GM12878 (cell line): ENCODE measurements at regions not wholly inside any gene's neighbourhood (a gene's known extent, or its start where the extent isn't known, plus 50 kb on each side); places are given as distances from the start of the nearest gene placed in this dataset.

Experiments used
- ATAC-seq: fragments of 200-7000 bp; cut with Tn5 transposase; 3 replicates; pipeline ENCODE4 v1.9.1; 2020; ENCODE audit warnings: mild to moderate bottlenecking, moderate library complexity
- BruUV-seq: library from RNA; stranded (reverse); fragments of 400-500 nt; replicated peaks from 2 replicates; lab custom pipeline; 2021; lab: Mats Ljungman, UMichigan
- CTCF ChIA-PET: fragments of 300-600 bp; sonication (Branson Sonifier 250); formaldehyde crosslinking; extraction: SDS; loops from one replicate; lab custom pipeline; 2021; ENCODE audit warnings: inconsistent platforms; lab: Yijun Ruan, JAX
- POLR2A ChIA-PET: fragments of 350-600 bp; formaldehyde crosslinking; extraction: SDS; loops from one replicate; lab custom pipeline; 2021; ENCODE audit warnings: inconsistent platforms; lab: Charles Lee
- RAD21 ChIA-PET: fragments of 300-600 bp; sonication (Branson Sonifier 250); formaldehyde crosslinking; loops from one replicate; lab custom pipeline; 2023; ENCODE audit warnings: antibody characterized with exemption; ENCODE audit not compliant: unreplicated experiment; lab: Charles Lee
- SMC1A ChIA-PET: fragments of 300-600 bp; sonication (Branson Sonifier 250); formaldehyde crosslinking; loops from one replicate; lab custom pipeline; 2023; ENCODE audit not compliant: unreplicated experiment, uncharacterized antibody; lab: Charles Lee
- DNase-seq: peaks from one replicate; pipeline ENCODE4 v3.0.0-alpha.2; 2011; ENCODE audit warnings: low read depth, low spot score
- FAIRE-seq: peaks from 3 replicates; lab custom pipeline; 2011; peaks lifted over from hg19 to GRCh38; lab: Jason Lieb, UNC
- H2AFZ ChIP-seq: 2 replicates; pipeline ENCODE4 v1.6.0; 2011; ENCODE audit warnings: low read depth, low read length, control low read depth; ENCODE audit not compliant: control insufficient read depth
- H3K27ac ChIP-seq: 2 replicates; pipeline ENCODE4 v1.5.1; 2011; ENCODE audit warnings: control low read depth; ENCODE audit not compliant: control insufficient read depth, insufficient read depth
- H3K27me3 ChIP-seq, 2 experiments: replicated peaks in 1 of 2; 2 replicates each; pipeline versions ENCODE4 v1.6.0 to v1.6.1; 2011; ENCODE audit warnings: low read length in 1 of 2; ENCODE audit not compliant: control insufficient read depth in 2 of 2, insufficient read depth in 2 of 2
- H3K36me3 ChIP-seq, 2 experiments: 2 replicates each; pipeline ENCODE4 v1.5.1; 2011; ENCODE audit warnings: low read length in 1 of 2; ENCODE audit not compliant: control insufficient read depth in 2 of 2, insufficient read depth in 2 of 2
- H3K4me1 ChIP-seq: 2 replicates; pipeline ENCODE4 v1.6.1; 2011; ENCODE audit warnings: mild to moderate bottlenecking, low read length, moderate library complexity, mixed read lengths; ENCODE audit not compliant: control insufficient read depth, insufficient read depth
- H3K4me2 ChIP-seq: 2 replicates; pipeline ENCODE4 v1.6.0; 2011; ENCODE audit warnings: control low read depth; ENCODE audit not compliant: control insufficient read depth, insufficient read depth
- H3K4me3 ChIP-seq: fragments of 200-600 bp; sonication (generic); 2 replicates; pipeline ENCODE4 v1.5.1; 2016
- H3K79me2 ChIP-seq: 2 replicates; pipeline ENCODE4 v1.6.0; 2011; ENCODE audit warnings: low read length; ENCODE audit not compliant: control insufficient read depth, insufficient read depth
- H3K9ac ChIP-seq: 2 replicates; pipeline ENCODE4 v1.8.0; 2011; ENCODE audit warnings: low read length, control low read depth, mixed read lengths; ENCODE audit not compliant: control insufficient read depth, insufficient read depth
- H3K9me3 ChIP-seq: replicated peaks from 3 replicates; pipeline ENCODE4 v1.5.1; 2011; ENCODE audit warnings: mild to moderate bottlenecking, low read length; ENCODE audit not compliant: control insufficient read depth, insufficient read depth
- H4K20me1 ChIP-seq: 2 replicates; pipeline ENCODE4 v1.6.0; 2011; ENCODE audit not compliant: control insufficient read depth, insufficient read depth
- CEBPB ChIP-seq, 2 experiments: fragments of 150-350 bp in 1 of 2; IDR thresholded peaks; 2 replicates each; pipeline ENCODE4 v1.6.1; 2012 to 2014; ENCODE audit warnings: low read depth in 2 of 2, low read length in 2 of 2, borderline replicate concordance in 1 of 2, inconsistent platforms in 1 of 2
- GABPA ChIP-seq: IDR thresholded peaks from 2 replicates; pipeline ENCODE4 v1.6.1; 2014; ENCODE audit warnings: antibody characterized with exemption, low read depth, mild to moderate bottlenecking, inconsistent platforms
- MTA2 ChIP-seq: fragments of 450-650 bp; IDR thresholded peaks from 2 replicates; pipeline ENCODE4 v1.6.1; 2016; ENCODE audit warnings: low read depth, mild to moderate bottlenecking, moderate library complexity
- PBX3 ChIP-seq: IDR thresholded peaks from 2 replicates; pipeline ENCODE4 v1.6.1; 2011; ENCODE audit warnings: mild to moderate bottlenecking, low read depth, low read length, moderate library complexity; ENCODE audit not compliant: insufficient replicate concordance
- SKIL ChIP-seq: fragments of 450-650 bp; IDR thresholded peaks from 2 replicates; pipeline ENCODE4 v1.6.1; 2017; ENCODE audit warnings: mild to moderate bottlenecking, low read depth, inconsistent platforms; ENCODE audit not compliant: poor library complexity, severe bottlenecking
- ZNF207 ChIP-seq: fragments of 450-650 bp; IDR thresholded peaks from 2 replicates; pipeline ENCODE4 v1.6.1; 2014; ENCODE audit warnings: antibody characterized with exemption, mild to moderate bottlenecking, borderline replicate concordance
- WGBS: methylation state at CpG from one replicate; pipeline ENCODE4 v1.1.6; 2016; ENCODE audit warnings: low lambda C conversion rate; ENCODE audit not compliant: insufficient replicate concordance, insufficient coverage; ENCODE audit errors: missing lambda C conversion rate; 5-methylcytosine and 5-hydroxymethylcytosine counted together
- in situ Hi-C: fragments of 300-500 bp; cut with MboI; formaldehyde crosslinking; loops from 9 replicates; pipeline ENCODE4 v1.14.3; 2018; ENCODE audit warnings: mixed read lengths
- intact Hi-C: fragments of 100-400 bp; cut with micrococcal nuclease; formaldehyde crosslinking; loops from one replicate; pipeline ENCODE4 v1.14.2; 2022; ENCODE audit not compliant: unreplicated experiment
- TF ChIP-seq, protein P1 (sequence below): fragments of 150-350 bp; IDR thresholded peaks from 2 replicates; pipeline ENCODE4 v1.6.1; 2014; ENCODE audit warnings: mild to moderate bottlenecking, low read depth, low read length

DNA sequence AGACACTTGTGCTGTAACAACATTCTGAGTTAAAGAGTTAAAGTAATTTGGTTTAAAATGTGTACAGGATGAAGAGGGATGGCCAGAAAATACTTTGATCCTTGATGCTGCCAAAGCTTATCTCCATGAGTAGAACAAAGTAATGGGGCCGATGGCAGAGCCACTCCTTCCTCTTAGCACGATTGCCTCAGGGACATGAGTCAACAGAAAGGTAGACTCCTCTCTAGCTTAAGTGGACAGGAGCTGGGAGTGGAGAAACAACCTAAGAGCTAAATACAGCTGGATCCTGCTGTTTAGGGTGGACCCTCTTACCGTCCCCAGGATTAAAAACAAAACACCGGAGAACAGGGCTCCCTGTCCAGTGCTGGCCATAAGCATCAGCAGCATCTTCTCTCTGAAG is 267.3 kb downstream of the IRX1 start:
- Histone ChIP-seq H3K9me3 (no peaks in the 10 kb centered on the region; the same call in 2 of the 3 replicates), H2AFZ (no peak overlapping the region), H3K27me3 (no peaks in the 10 kb centered on the region), H3K4me2 (no peak overlapping the region), H4K20me1 (no peaks in the 10 kb centered on the region), H3K36me3 (no peaks in the 10 kb centered on the region), H3K9ac (no peak overlapping the region), H3K79me2 (no peaks in the 10 kb centered on the region), H3K4me3 (no peak overlapping the region), H3K4me1 (no peaks in the 10 kb centered on the region), H3K27ac (no peak overlapping the region)
- BruUV-seq, result no TSS peak
- intact Hi-C loops (no loop called here), in situ Hi-C loops (no loop called here)
- FAIRE-seq (no peak), ATAC-seq (no peak), DNase-seq (no peak)
- 22% methylated on average over 4 of the region's 4 CpGs for WGBS
- POLR2A ChIA-PET, result no interaction called here
- RAD21 ChIA-PET, result no interaction called here
- TF ChIP-seq, protein P1, sequence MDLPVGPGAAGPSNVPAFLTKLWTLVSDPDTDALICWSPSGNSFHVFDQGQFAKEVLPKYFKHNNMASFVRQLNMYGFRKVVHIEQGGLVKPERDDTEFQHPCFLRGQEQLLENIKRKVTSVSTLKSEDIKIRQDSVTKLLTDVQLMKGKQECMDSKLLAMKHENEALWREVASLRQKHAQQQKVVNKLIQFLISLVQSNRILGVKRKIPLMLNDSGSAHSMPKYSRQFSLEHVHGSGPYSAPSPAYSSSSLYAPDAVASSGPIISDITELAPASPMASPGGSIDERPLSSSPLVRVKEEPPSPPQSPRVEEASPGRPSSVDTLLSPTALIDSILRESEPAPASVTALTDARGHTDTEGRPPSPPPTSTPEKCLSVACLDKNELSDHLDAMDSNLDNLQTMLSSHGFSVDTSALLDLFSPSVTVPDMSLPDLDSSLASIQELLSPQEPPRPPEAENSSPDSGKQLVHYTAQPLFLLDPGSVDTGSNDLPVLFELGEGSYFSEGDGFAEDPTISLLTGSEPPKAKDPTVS, result no peak
- TF ChIP-seq GABPA, result no peak
- TF ChIP-seq CEBPB (IDR thresholded peaks at IDR 0.05; ENCODE audit: borderline replicate concordance in 1 of 2, low read depth in 2 of 2, low read length in 2 of 2), result no peak
- TF ChIP-seq PBX3, result no peak
- TF ChIP-seq MTA2, result no peak
- no peak for TF ChIP-seq ZNF207
- TF ChIP-seq SKIL, result no peak
- SMC1A ChIA-PET, result no interaction called here
- CTCF ChIA-PET, result no interaction called here
